T-helper 2 cell (primary cell): ENCODE measurements at regions not wholly inside any gene's neighbourhood (a gene's known extent, or its start where the extent isn't known, plus 50 kb on each side); places are given as distances from the start of the nearest gene placed in this dataset.
"Not testable (repeated sequence)": the region's sequence is repeated elsewhere in the genome, so short reads cannot be mapped to it uniquely, and the experiment has no call there.

ENCODE experiments used
- DNase-seq, 5 experiments: peaks; one replicate each; pipeline versions ENCODE4 v3.0.0 to v3.0.0-alpha.2; 2012 to 2022

DNA sequence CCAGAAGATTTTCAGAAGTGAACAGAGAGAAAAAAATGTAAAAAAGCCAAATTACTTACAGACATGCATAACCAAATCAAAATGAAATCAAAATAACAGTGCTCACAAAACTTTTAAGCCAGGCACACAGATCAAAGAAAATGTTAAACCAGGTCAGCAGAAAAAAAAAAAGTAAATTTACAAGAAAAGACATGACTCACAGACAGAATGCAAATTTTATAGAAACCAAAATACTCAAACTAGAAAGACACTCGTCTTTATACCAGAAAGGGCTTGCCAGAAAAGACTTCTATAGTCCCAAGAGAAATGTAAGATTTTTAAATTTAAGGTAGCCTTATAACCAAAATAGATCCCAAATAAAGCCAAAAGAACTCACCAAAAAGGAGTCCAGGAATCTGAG is 86.5 kb upstream of the COG2 start:
- DNase-seq = no peak

DNA sequence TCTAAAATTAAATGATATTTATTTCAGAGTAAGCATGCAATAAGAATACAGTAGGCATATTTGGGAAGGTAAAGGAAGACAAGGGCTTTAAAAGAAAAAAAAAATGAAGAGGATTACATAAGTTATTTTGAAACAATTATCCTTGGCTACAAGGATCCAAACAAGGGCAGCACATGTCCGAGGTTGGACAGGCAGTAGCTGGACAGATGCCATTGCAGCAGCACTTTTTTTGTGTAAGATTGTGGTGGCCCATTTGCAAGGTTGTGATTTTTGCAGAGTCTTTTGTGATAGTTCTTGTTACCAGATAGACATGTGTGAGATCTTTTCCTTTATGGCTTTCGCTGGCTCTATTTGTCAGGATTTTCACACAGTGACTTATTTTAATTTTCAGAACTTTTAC is 89.4 kb upstream of the COG2 start:
- DNase-seq = no peak

DNA sequence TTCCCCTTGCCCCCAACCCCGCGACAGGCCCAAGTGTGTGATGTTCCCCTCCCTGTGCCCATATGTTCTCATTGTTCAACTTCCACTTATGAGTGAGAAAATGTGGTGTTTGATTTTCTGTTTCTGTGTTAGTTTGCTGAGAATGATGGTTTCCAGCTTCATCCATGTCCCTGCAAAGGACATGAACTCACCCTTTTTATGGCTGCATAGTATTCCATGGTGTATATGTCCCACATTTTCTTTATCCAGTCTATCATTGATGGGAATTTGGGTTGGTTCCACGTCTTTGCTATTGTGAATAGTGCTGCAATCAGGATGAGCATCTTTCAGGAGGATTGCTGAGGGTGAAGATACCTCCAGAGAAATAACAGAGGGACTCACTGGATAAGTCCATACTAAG is 91.3 kb upstream of the COG2 start:
- DNase-seq = not testable (repeated sequence)

DNA sequence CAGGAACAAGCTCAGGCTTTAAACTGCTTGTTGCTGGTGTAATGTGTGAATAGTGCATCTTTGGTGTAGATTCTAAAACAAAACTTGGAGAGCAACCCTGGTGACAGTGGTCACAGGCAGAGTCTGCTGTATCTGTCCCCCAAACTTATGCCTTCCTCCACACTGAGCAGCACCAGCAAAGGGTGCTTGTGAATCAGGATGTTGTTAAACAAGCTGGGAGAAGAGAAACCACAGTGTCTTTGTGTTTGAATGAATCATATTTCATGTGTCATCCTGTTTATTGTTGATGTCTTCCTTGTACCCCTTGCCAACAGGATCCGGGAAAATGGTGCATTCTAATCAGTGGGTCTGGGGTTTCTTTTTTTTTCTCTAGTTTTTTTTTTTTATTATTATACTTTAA is 91.9 kb upstream of the COG2 start:
- no peak for DNase-seq

DNA sequence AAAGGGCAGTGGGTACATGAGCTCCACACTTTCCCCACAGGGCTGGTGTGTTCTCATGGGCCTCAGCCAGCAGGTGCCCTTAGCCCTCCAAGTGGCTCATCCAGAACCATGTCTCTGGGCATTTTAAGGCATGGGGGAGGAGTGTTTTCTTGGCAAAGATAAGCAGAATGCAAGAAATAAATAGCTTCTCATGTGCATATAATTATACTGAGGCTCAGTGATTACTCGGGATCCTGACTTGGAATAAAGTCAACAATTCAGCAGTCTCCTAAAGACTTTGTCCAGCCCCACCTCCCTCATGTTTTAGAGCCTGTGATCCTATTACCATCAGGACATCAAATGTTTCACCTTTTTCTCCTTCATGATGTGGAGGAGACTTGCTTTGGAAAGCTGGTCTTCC is 92.7 kb upstream of the COG2 start:
- no peak for DNase-seq

GRCh38 chr1:230548997-230549396 is 93.3 kb upstream of the COG2 start:
- DNase-seq = no peak

DNA sequence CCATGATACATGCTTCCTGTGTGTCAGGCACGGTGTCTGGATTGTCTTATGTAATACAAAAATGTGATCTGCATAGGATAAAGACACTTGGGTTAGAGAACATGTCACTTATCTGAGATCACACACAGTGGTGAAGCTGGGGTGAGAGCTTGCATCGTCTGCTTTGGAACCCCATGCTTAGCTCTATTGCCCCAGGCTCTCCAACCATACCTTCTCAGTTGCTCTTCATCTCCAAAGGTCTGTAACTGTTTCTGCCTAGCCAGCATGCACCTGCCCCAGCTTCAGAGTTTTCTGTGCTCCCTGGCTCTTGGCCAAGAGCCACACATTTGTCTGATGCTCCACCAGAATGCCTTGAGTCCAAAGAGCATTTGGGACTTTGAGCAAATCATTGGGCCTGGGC is 93.9 kb upstream of the COG2 start:
- DNase-seq = no peak

- no peak for DNase-seq
These were observed 97.1 kb upstream of the COG2 start for GRCh38 chr1:230545181-230545580.

DNA sequence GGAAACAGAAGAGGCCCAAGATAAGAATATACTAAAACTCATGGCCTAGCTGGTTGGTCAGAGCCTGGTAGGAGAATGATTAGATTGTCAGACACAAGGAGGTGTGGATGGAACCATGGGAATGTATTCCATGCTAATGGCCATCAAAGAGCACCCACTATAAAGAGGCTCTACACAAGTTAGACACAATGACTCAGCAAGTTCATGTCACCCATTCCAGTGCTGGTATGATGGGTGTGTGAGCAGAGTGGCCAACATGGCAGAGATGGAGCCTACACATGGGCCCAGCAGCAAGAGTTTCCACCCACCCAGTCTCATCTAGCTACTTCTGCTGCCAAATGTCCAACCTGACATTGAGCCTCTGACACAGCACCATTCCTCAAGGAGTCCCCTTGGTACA is 97.5 kb upstream of the COG2 start:
- DNase-seq = no peak

DNA sequence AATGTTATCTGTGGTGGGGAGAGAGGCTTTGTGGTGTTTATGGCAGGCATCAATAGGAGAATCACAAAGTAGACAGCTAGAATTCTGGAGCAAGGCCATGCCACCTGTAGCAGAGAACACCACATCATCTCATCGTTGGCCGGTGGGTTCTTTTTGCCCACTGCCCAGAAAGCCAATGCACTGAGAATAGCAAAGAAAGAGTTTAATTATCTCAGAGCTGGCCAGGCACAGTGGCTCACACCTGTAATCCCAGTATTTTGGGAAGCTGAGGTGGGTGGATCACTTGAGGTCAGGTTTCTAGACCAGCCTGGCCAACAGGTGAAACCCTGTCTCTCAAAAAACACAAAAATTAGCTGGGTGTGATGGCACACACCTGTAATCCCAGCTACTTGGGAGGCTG is 99.2 kb upstream of the COG2 start:
- DNase-seq = no peak

- DNase-seq = no peak
These were observed 99.6 kb upstream of the COG2 start for GRCh38 chr1:230542681-230543080.

DNA sequence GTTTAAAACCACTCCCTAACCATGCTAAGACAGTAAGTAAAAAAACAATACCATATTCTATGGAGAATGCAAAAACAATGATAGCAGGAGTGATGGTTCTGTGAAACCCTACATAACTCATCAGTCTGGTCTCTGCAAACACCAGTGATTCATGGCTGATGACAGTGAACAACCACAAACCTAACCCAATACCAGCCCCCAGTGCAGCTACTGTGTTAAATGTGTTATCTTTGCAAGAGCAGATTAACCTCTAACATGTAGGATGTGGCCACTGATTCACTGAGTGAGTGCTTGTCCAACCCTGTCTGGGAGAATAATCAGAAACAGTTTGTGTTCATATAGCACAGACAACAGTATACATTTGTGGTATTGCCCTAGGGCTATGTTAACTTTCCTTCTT is 100.2 kb upstream of the COG2 start:
- DNase-seq = peak in 1 of 5 experiments; percentile 53

DNA sequence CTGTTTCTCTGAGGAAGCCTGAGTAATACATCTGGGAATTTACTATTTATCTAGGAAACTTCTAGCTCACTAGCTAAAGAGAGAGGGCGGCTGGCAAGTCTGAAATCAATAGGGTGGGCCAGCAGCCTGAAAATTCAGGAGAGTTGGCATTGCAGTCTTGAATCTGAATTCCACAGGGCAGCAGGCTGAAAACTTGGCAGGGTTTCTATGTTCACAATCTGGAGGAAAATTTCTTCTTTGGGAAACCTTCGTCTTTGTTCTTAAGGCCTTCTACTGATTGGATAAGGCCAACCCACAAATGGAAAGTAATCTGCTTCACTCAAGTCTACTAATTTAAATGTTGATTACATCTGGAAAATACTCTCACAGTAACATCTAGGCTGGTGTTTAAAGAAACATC is 101.0 kb upstream of the COG2 start:
- DNase-seq = no peak

DNA sequence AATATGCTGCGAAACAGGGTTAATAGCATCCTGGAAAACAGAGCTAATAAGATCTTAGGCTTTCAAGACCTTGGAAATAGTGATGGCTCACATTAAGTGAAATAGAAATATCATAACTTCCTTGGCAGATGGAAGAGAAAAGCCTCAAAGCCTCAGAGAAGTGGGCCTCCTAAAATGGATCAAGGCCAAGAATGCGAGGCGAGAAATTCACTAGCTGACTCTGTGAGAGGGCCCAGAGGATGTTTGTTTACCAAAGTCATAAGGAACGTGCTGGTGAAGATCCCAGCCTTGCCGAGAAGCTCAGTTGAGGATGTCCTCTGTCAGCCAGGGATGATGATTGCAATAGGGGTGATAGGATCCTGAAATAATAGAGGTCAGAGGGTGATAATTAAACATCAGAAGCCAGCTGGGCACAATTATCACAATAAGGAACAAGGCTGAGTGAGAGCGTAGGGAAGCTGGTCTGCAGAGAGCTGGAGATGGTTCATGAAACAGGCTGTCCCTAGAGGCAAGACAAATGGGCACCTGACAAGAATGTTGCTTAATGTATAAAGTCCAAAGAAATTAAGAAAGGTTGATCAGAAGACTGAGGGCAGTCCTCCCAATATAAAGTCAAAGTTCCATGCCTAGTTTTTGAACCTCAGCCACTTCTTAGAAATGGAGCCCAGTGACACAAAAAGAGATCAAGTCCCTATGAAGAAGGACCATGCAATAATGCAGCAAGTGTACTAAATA is 101.7 kb upstream of the COG2 start:
- no peak for DNase-seq

DNA sequence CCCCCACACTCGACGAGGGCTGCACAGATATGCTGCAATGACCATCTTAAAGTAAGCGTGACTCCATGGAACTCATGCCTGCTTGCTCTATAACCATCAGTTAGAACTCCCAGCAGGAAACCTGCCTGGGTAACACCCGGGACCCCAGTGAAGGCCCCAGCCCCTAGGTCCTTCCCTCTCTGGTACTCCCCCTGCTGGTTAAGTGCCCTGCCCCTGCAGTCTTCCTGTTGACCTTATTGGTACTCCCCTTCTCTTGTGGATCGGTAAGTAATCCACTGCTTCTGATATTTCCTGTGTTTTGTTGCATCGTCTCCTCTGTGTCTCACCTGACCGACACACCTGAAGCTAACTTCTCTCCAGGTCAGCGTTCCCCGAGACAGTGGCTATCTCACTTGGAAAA is 104.8 kb upstream of the COG2 start:
- DNase-seq = no peak

- DNase-seq = no peak
These were observed 105.6 kb upstream of the COG2 start for GRCh38 chr1:230536641-230537155.

DNA sequence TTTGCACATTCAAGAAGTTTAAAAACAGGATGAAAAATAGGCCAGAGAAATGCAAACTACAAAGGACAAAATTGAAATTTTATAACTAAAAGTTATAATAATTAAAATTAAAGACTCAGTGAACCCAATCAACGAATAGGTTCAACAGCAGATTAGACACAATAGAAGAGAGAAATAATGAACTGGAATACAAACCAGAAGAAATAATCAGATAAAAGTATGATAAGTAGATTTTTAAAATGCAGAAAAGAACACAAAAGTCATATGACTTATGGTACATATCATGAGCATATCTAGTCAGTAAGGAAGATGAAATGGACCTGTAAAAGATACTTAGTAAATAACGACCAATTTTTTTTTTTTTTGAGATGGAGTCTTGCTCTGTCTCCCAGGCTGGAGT is 108.1 kb upstream of the COG2 start:
- no peak for DNase-seq

DNA sequence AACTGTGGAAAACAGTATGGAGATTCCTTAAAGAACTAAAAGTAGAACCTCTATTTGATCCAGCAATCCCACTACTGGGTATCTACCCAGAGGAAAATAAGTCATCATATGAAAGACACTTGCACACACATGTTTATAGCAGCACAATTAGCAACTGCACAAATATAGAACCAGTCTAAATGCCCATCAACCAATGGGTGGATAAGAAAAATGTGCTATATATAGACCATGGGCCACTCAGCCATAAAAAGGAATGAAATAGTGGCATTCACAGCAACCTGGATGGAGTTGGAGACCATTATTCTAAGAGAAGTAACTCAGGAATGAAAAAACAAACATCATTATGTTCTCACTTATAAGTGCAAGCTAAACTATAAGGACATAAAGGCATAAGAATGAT is 105.0 kb upstream of the PGBD5 start:
- DNase-seq = no peak

GRCh38 chr1:230519246-230519645 is 93.1 kb upstream of the PGBD5 start:
- no peak for DNase-seq

DNA sequence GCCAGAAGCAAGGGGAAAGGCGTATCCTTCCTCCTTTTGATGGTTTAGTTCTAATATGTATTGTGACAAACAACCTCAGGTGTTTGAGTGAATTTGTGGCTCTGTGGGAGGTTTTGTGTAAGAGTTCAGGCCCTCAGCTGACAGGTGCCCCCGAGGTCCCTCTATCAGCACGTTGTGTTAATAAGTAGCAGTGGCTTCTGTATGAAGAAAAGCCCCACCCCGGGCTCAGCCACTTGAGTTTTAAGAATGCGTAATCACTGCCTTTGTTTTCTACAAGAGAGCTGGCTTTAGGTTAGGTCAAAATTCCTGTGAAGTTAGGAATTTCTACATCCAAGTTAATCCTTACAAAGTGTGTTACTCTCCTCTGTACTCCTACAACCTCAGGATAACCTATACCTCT is 92.4 kb upstream of the PGBD5 start:
- no peak for DNase-seq

DNA sequence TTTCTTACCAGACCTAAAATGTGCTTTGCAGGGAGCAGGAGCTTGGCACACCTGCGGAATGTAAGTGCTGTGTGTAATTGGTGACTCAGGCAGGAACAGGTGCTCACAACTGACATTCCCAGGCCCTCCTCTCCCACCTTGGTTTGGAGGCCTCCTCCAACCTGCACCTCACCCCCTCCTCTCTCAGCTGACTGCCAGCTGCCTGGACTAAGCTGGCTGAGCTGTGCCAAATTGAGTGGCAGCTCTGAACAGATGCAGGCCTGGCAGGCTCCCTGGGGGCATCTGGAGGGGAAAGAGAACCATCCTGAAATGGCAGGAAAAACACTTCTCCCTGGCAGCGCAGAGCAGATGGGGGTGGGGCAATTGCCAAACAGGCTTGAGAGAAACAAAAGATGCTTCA is 91.7 kb upstream of the PGBD5 start:
- no peak for DNase-seq

GRCh38 chr1:230517326-230517725 is 91.2 kb upstream of the PGBD5 start:
- DNase-seq = no peak

DNA sequence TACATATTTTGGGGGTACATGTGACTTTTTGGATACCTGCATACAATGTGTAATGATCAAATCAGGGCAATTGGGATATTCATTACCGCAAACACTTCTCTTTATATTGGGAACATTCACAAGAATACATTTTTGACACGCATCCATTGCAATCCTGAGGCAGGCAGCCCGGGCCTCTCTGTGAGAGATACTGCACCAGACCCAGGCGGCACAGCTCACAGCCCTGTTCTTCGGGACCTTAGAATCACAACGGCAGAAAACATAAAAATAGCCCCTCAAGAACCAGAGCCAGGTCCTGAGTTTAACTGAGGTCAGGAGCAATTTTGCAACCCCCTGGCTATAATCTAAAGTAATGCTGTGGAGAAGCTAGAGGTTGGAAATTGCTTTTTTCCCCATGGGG is 90.8 kb upstream of the PGBD5 start:
- no peak for DNase-seq

DNA sequence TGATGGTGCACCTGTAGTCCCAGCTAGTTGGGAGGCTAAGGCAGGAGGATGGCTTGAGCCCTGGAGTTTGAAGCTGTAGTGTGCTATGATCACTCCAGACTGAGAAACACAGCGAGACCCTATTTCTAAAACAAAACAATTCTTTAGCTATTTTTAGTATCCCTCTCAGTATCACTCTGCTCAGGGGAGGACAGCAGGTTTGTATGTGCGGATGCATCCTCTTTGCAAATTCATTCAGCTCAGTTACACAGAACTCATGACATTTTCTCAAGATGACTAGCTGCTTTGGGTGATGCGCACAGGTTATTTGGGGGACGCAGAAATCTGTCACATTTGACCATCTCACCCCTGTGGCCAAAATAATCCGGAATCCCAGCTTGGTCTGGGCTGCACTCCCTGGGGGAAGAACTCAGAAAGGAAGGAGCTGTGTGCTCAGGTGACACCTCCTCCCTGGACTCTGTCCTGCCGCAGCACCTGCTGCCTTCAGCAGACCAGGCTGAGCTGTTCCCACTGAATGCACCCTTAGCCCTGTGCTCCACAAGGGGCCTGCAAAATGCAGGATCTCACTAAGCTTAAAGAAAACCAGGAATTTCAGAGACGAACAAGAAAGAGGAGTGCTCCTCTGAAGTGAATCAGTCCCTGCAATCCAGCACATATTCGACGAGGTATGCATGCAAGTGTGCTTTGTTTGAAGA is 89.5 kb upstream of the PGBD5 start:
- DNase-seq = peak in 1 of 5 experiments; percentile 16

DNA sequence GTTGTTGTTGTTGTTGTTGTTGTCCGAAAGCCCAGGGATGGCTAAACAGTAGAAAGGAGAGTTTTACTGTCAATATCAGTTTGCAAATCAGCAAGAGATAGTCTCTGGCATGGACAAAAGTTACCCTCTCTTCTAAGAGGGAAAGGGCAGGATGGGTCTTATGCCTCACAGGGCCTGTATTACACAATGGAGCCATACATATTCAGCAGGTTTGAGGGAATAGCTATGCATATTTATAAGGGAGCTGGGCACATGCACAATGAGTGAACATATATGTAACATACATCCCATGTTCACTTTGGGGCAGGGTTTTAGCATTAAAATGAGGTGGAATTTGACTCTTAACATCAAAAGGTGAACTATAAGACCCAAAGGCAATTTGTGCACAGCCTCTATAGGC is 84.4 kb upstream of the PGBD5 start:
- no peak for DNase-seq
